ENCODE measurements at regions not wholly inside any gene's neighbourhood (a gene's known extent, or its start where the extent isn't known, plus 50 kb on each side); places are given as distances from the start of the nearest gene placed in this dataset.

- TF ChIP-seq CTCF (IDR thresholded peaks at IDR 0.05): no peak
- H3K4me3 ChIP-seq: no peak overlapping the region
- no peak for DNase-seq (ENCODE audit: low spot score)
- peaks cover 0 to 19% of the 10 kb centered on the region in 2 donors for H3K4me1 ChIP-seq
- H3K27me3 ChIP-seq: no peaks in the 10 kb centered on the region
- no peaks in the 10 kb centered on the region for H3K36me3 ChIP-seq
- H3K9me3 ChIP-seq: no peaks in the 10 kb centered on the region
- H3K27ac ChIP-seq: peak overlapping the region; percentile 24 to 30
Measured at GRCh38 chr6:154650351-154650750, 82.9 kb upstream of the SCAF8 start.

- H3K4me1 ChIP-seq: peaks cover 0 to 19% of the 10 kb centered on the region in 2 donors
- no peak for TF ChIP-seq CTCF (IDR thresholded peaks at IDR 0.05)
- no peak overlapping the region for H3K4me3 ChIP-seq
- H3K27ac ChIP-seq: no peak overlapping the region
- no peaks in the 10 kb centered on the region for H3K27me3 ChIP-seq
- DNase-seq (ENCODE audit: low spot score): no peak
- no peaks in the 10 kb centered on the region for H3K9me3 ChIP-seq
- H3K36me3 ChIP-seq: no peaks in the 10 kb centered on the region
Measured at GRCh38 chr6:154651656-154652055, 81.6 kb upstream of the SCAF8 start.

- Histone ChIP-seq H3K36me3 (no peaks in the 10 kb centered on the region), H3K4me3 (no peak overlapping the region), H3K4me1 (peaks cover 0 to 19% of the 10 kb centered on the region in 2 donors), H3K9me3 (no peaks in the 10 kb centered on the region), H3K27ac (peak overlapping the region in 1 of 2 donors; percentile 18), H3K27me3 (no peaks in the 10 kb centered on the region)
- no peak for TF ChIP-seq CTCF (IDR thresholded peaks at IDR 0.05)
- DNase-seq (ENCODE audit: low spot score): no peak
Measured at GRCh38 chr6:154653385-154653784, 79.8 kb upstream of the SCAF8 start.

- DNase-seq (ENCODE audit: low spot score): peak; percentile 62
- Histone ChIP-seq H3K27ac (no peak overlapping the region), H3K4me3 (no peak overlapping the region), H3K27me3 (no peaks in the 10 kb centered on the region), H3K9me3 (no peaks in the 10 kb centered on the region), H3K36me3 (no peaks in the 10 kb centered on the region), H3K4me1 (peaks cover 0 to 19% of the 10 kb centered on the region in 2 donors)
- no peak for TF ChIP-seq CTCF (IDR thresholded peaks at IDR 0.05)
Measured at GRCh38 chr6:154653853-154654252, 79.4 kb upstream of the SCAF8 start.

- Histone ChIP-seq H3K27ac (no peak overlapping the region), H3K4me1 (peaks cover 0 to 14% of the 10 kb centered on the region in 2 donors), H3K9me3 (no peaks in the 10 kb centered on the region), H3K36me3 (no peaks in the 10 kb centered on the region), H3K27me3 (no peaks in the 10 kb centered on the region), H3K4me3 (no peak overlapping the region)
- no peak for DNase-seq (ENCODE audit: low spot score)
- TF ChIP-seq CTCF (IDR thresholded peaks at IDR 0.05): no peak
Measured at GRCh38 chr6:154656660-154657059, 76.6 kb upstream of the SCAF8 start.

- Histone ChIP-seq H3K27me3 (no peaks in the 10 kb centered on the region), H3K36me3 (no peaks in the 10 kb centered on the region), H3K27ac (no peak overlapping the region), H3K9me3 (no peaks in the 10 kb centered on the region), H3K4me3 (no peak overlapping the region), H3K4me1 (no peaks in the 10 kb centered on the region)
- no peak for DNase-seq (ENCODE audit: low spot score)
- TF ChIP-seq CTCF (IDR thresholded peaks at IDR 0.05): no peak
Measured at GRCh38 chr6:154661768-154662167, 71.4 kb upstream of the SCAF8 start.

Measured in right atrium auricular region (tissue), 2 donors.